ENCODE measurements at regions not wholly inside any gene's neighbourhood (a gene's known extent, or its start where the extent isn't known, plus 50 kb on each side); places are given as distances from the start of the nearest gene placed in this dataset.

- TF ChIP-seq CTCF (IDR thresholded peaks at IDR 0.05) = no peak
- no peak for TF ChIP-seq POLR2A (IDR thresholded peaks at IDR 0.05)
Observed at GRCh38 chr1:84089867-84090266, 54.2 kb upstream of the PRKACB start.
